IMR-90 (cell line): ENCODE measurements at regions not wholly inside any gene's neighbourhood (a gene's known extent, or its start where the extent isn't known, plus 50 kb on each side); places are given as distances from the start of the nearest gene placed in this dataset.

Experiments used
- ATAC-seq: fragments of 200-7000 bp; cut with Tn5 transposase; 2 replicates; pipeline ENCODE4 v1.9.1; 2020; ENCODE audit warnings: low read depth, mild to moderate bottlenecking, moderate library complexity
- BruUV-seq: library from RNA; stranded (reverse); fragments of 400-500 nt; replicated peaks from 2 replicates; lab custom pipeline; 2021; lab: Mats Ljungman, UMichigan
- CTCF ChIA-PET: fragments of 300-600 bp; formaldehyde crosslinking; extraction: SDS; loops from one replicate; lab custom pipeline; 2021; ENCODE audit warnings: antibody characterized with exemption; lab: Yijun Ruan, JAX
- POLR2A ChIA-PET: fragments of 300-600 bp; sonication (Branson Sonifier 250); formaldehyde crosslinking; loops from one replicate; lab custom pipeline; 2022; ENCODE audit warnings: antibody characterized with exemption; ENCODE audit not compliant: unreplicated experiment; lab: Charles Lee
- DNase-seq: peaks from one replicate; pipeline ENCODE4 v3.0.0; 2013
- H2AFZ ChIP-seq: replicated peaks from 2 replicates; pipeline ENCODE3; 2013; ENCODE audit warnings: low read length, mild to moderate bottlenecking; ENCODE audit not compliant: poor library complexity
- H2AK5ac ChIP-seq: 2 replicates; pipeline ENCODE4 v1.6.1; 2013; ENCODE audit warnings: low read depth, low read length, inconsistent platforms
- H2AK9ac ChIP-seq: replicated peaks from 2 replicates; pipeline ENCODE3; 2013; ENCODE audit warnings: mild to moderate bottlenecking, low read depth, low read length, moderate library complexity; ENCODE audit not compliant: poor library complexity
- H2BK120ac ChIP-seq: 2 replicates; pipeline ENCODE4 v1.6.1; 2013; ENCODE audit warnings: low read depth, low read length, inconsistent platforms
- H2BK15ac ChIP-seq: 3 replicates; pipeline ENCODE4 v1.6.1; 2013; ENCODE audit warnings: low read depth, low read length, inconsistent platforms
- H2BK20ac ChIP-seq: 2 replicates; pipeline ENCODE4 v1.6.1; 2013; ENCODE audit warnings: low read depth, mild to moderate bottlenecking, inconsistent platforms, low read length, moderate library complexity
- H2BK5ac ChIP-seq: 2 replicates; pipeline ENCODE4 v1.6.1; 2013; ENCODE audit warnings: mild to moderate bottlenecking, low read depth, low read length, inconsistent platforms; ENCODE audit not compliant: poor library complexity, severe bottlenecking
- H3K14ac ChIP-seq: replicated peaks from 2 replicates; pipeline ENCODE4 v1.6.1; 2013; ENCODE audit warnings: low read depth, low read length, inconsistent platforms
- H3K18ac ChIP-seq: 2 replicates; pipeline ENCODE4 v1.6.1; 2013; ENCODE audit warnings: low read depth, low read length, control low read depth
- H3K23ac ChIP-seq: 2 replicates; pipeline ENCODE4 v1.6.1; 2013; ENCODE audit warnings: low read depth, low read length, inconsistent platforms
- H3K27ac ChIP-seq: 2 replicates; pipeline ENCODE4 v1.5.1; 2013; ENCODE audit warnings: mild to moderate bottlenecking, control low read depth, low read length; ENCODE audit not compliant: insufficient read depth
- H3K27me3 ChIP-seq: 2 replicates; pipeline ENCODE4 v1.6.1; 2013; ENCODE audit warnings: low read length; ENCODE audit not compliant: control insufficient read depth, insufficient read depth
- H3K36me3 ChIP-seq: 2 replicates; pipeline ENCODE4 v1.6.1; 2013; ENCODE audit warnings: low read length, mixed read lengths; ENCODE audit not compliant: control insufficient read depth, insufficient read depth
- H3K4ac ChIP-seq: 2 replicates; pipeline ENCODE4 v1.6.1; 2013; ENCODE audit warnings: low read depth, low read length, inconsistent platforms
- H3K4me1 ChIP-seq: 2 replicates; pipeline ENCODE4 v1.6.1; 2013; ENCODE audit warnings: low read length, mixed read lengths; ENCODE audit not compliant: control insufficient read depth, insufficient read depth
- H3K4me2 ChIP-seq: 2 replicates; pipeline ENCODE4 v1.6.1; 2013; ENCODE audit warnings: low read depth, mild to moderate bottlenecking, control low read depth, low read length, moderate library complexity
- H3K4me3 ChIP-seq: 2 replicates; pipeline ENCODE4 v1.5.1; 2013; ENCODE audit warnings: low read depth, mild to moderate bottlenecking, control low read depth, low read length, moderate library complexity; ENCODE audit not compliant: insufficient read depth
- H3K56ac ChIP-seq: 2 replicates; pipeline ENCODE4 v1.6.1; 2013; ENCODE audit warnings: low read length, inconsistent platforms; ENCODE audit not compliant: insufficient read depth; ENCODE audit errors: extremely low read depth
- H3K79me1 ChIP-seq, 2 experiments: 2 replicates each; pipeline ENCODE4 v1.6.1; 2013; ENCODE audit warnings: low read length in 2 of 2, inconsistent platforms in 1 of 2, low read depth in 1 of 2
- H3K9ac ChIP-seq: 2 replicates; pipeline ENCODE4 v1.6.1; 2013; ENCODE audit warnings: low read depth, low read length, control low read depth
- H3K9me1 ChIP-seq: 2 replicates; pipeline ENCODE4 v1.6.1; 2013; ENCODE audit warnings: low read length, inconsistent platforms; ENCODE audit not compliant: insufficient read depth
- H3K9me3 ChIP-seq: 2 replicates; pipeline ENCODE4 v1.6.1; 2013; ENCODE audit warnings: low read length; ENCODE audit not compliant: control insufficient read depth, insufficient read depth
- H4K20me1 ChIP-seq: 2 replicates; pipeline ENCODE4 v1.6.1; 2013; ENCODE audit warnings: low read length, inconsistent platforms; ENCODE audit not compliant: insufficient read depth
- H4K5ac ChIP-seq: 2 replicates; pipeline ENCODE4 v1.6.1; 2013; ENCODE audit warnings: mild to moderate bottlenecking, low read depth, low read length, control low read depth
- H4K8ac ChIP-seq, 2 experiments: 2 replicates each; pipeline ENCODE4 v1.6.1; 2013; ENCODE audit warnings: low read depth in 2 of 2, low read length in 2 of 2, control low read depth in 1 of 2, inconsistent platforms in 1 of 2
- H4K91ac ChIP-seq: 2 replicates; pipeline ENCODE4 v1.6.1; 2013; ENCODE audit warnings: low read depth, low read length, inconsistent platforms; ENCODE audit not compliant: insufficient read depth
- CEBPB ChIP-seq: IDR thresholded peaks from 2 replicates; pipeline ENCODE4 v1.6.1; 2012; ENCODE audit warnings: low read depth, low read length, improper control_type of control experiment
- FOS ChIP-seq: fragments of 150-350 bp; IDR thresholded peaks from 2 replicates; pipeline ENCODE4 v1.6.1; 2016; ENCODE audit warnings: low read depth, low read length
- POLR2A ChIP-seq: IDR thresholded peaks from 2 replicates; pipeline ENCODE4 v1.6.1; 2012; ENCODE audit warnings: mild to moderate bottlenecking, low read depth, low read length
- RAD21 ChIP-seq: IDR thresholded peaks from 2 replicates; pipeline ENCODE4 v1.6.1; 2012; ENCODE audit warnings: low read length, improper control_type of control experiment
- RCOR1 ChIP-seq: IDR thresholded peaks from 2 replicates; pipeline ENCODE4 v1.6.1; 2012; ENCODE audit warnings: mild to moderate bottlenecking, low read length, improper control_type of control experiment; ENCODE audit not compliant: insufficient replicate concordance
- WGBS, 2 experiments: methylation state at CpG; one replicate each; pipeline versions ENCODE4 v1.1.5 to v1.1.7; 2013; ENCODE audit warnings: missing lambda C conversion rate in 2 of 2; ENCODE audit not compliant: insufficient read length in 1 of 2; ENCODE audit errors: extremely low coverage in 2 of 2; 5-methylcytosine and 5-hydroxymethylcytosine counted together
- dilution Hi-C: fragments of 300-500 bp; cut with HindIII; formaldehyde crosslinking; loops from one replicate; pipeline ENCODE4 v1.14.3; 2018; ENCODE audit warnings: low sequenced_read_pairs; ENCODE audit not compliant: unreplicated experiment
- in situ Hi-C: fragments of 300-500 bp; cut with MboI; formaldehyde crosslinking; loops from 3 replicates; pipeline ENCODE4 v1.14.3; 2019; ENCODE audit warnings: low sequenced_read_pairs, inconsistent platforms, mixed read lengths
- intact Hi-C: fragments of 100-400 bp; cut with micrococcal nuclease; formaldehyde crosslinking; loops from 2 replicates; pipeline ENCODE4 v1.10.0; 2022
- TF ChIP-seq, protein P1 (sequence below): conservative IDR thresholded peaks from 2 replicates; pipeline ENCODE4 v1.5.1; 2012; ENCODE audit warnings: mild to moderate bottlenecking, low read depth, low read length, improper control_type of control experiment
- TF ChIP-seq, protein P2 (sequence below): fragments of 150-350 bp; IDR thresholded peaks from 2 replicates; pipeline ENCODE4 v1.6.1; 2016; ENCODE audit warnings: low read depth, mild to moderate bottlenecking, low read length, moderate library complexity, borderline replicate concordance

DNA sequence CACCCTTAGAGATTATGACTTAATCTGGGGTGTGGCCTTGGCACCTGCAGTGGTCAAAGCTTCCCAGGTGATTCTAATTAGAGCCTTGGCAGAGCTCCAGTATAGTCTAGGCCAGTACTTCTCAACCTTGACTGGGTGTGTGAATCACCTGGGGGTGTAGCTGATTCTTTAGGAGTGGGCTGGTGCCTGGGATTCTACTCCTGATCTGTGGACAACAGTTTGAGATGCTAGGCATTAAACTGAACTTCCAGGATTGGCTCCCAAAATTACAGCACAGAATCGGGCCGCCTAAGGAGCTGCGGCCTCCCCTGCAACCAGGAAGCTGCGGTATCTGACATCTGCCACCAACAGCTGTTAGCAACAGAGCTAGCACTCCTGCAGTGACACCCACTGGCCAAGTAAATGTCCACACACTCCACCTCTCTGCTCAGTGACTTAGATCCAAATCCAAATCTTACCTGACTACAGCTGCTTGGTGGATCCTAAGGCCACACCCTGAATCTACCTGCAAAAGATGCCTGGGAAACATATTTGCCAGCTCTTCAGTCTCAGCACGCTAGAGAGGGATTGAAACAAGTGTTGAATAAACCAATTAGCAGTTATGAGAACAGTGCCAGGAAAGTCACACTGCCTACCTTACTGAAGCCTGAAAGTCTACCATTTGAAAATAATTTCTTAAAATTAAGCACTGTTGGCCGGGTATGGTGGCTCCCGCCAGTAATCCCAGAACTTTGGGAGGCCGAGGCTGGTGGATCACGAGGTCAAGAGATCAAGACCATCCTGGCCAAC is 126.7 kb downstream of the UNC5CL start:
- dilution Hi-C loops = no loop called here
- H3K79me1 ChIP-seq = no peaks in the 10 kb centered on the region
- DNase-seq = no peak
- POLR2A ChIA-PET = no interaction called here
- H3K27me3 ChIP-seq = peaks cover 24% of the 10 kb centered on the region
- BruUV-seq = no TSS peak
- no peak overlapping the region for H2AFZ ChIP-seq
- in situ Hi-C loops = no loop called here
- H3K23ac ChIP-seq = no peak overlapping the region
- H4K91ac ChIP-seq = no peak overlapping the region
- no peak overlapping the region for H3K4me2 ChIP-seq
- H3K4me3 ChIP-seq = no peak overlapping the region
- no peaks in the 10 kb centered on the region for H3K9me1 ChIP-seq
- H4K20me1 ChIP-seq = no peaks in the 10 kb centered on the region
- no peak overlapping the region for H2BK120ac ChIP-seq
- H4K5ac ChIP-seq = no peak overlapping the region
- no peak for ATAC-seq
- WGBS, 2 experiments = no CpG with 5 or more reads among the region's 9 CpGs
- H3K27ac ChIP-seq = no peak overlapping the region
- no peak overlapping the region for H2AK9ac ChIP-seq
- H2BK20ac ChIP-seq = no peak overlapping the region
- H3K18ac ChIP-seq = no peak overlapping the region
- no peak overlapping the region for H4K8ac ChIP-seq
- no peak overlapping the region for H3K4ac ChIP-seq
- H3K4me1 ChIP-seq = no peaks in the 10 kb centered on the region
- TF ChIP-seq, protein P1, sequence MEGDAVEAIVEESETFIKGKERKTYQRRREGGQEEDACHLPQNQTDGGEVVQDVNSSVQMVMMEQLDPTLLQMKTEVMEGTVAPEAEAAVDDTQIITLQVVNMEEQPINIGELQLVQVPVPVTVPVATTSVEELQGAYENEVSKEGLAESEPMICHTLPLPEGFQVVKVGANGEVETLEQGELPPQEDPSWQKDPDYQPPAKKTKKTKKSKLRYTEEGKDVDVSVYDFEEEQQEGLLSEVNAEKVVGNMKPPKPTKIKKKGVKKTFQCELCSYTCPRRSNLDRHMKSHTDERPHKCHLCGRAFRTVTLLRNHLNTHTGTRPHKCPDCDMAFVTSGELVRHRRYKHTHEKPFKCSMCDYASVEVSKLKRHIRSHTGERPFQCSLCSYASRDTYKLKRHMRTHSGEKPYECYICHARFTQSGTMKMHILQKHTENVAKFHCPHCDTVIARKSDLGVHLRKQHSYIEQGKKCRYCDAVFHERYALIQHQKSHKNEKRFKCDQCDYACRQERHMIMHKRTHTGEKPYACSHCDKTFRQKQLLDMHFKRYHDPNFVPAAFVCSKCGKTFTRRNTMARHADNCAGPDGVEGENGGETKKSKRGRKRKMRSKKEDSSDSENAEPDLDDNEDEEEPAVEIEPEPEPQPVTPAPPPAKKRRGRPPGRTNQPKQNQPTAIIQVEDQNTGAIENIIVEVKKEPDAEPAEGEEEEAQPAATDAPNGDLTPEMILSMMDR = 0 out of 2 replicates have a peak, but pooled peaks have one; percentile 14
- TF ChIP-seq, protein P2, sequence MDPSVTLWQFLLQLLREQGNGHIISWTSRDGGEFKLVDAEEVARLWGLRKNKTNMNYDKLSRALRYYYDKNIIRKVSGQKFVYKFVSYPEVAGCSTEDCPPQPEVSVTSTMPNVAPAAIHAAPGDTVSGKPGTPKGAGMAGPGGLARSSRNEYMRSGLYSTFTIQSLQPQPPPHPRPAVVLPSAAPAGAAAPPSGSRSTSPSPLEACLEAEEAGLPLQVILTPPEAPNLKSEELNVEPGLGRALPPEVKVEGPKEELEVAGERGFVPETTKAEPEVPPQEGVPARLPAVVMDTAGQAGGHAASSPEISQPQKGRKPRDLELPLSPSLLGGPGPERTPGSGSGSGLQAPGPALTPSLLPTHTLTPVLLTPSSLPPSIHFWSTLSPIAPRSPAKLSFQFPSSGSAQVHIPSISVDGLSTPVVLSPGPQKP = no peak
- TF ChIP-seq CEBPB (no peak), POLR2A (no peak), FOS (no peak), RAD21 (no peak), RCOR1 (no peak)
- CTCF ChIA-PET = interaction anchor here (0.7 to 1.3 kb wide), 6 partner anchors 10 to 115 kb away, joined by 3 to 6 read pairs (median 3); no protein-coding TSS in a partner anchor
- H3K9ac ChIP-seq = no peak overlapping the region
- no peak overlapping the region for H2AK5ac ChIP-seq
- no peak overlapping the region for H3K56ac ChIP-seq
- no peak overlapping the region for H2BK15ac ChIP-seq
- intact Hi-C loops = no loop called here
- no peaks in the 10 kb centered on the region for H3K36me3 ChIP-seq
- H2BK5ac ChIP-seq = no peak overlapping the region
- no peaks in the 10 kb centered on the region for H3K9me3 ChIP-seq
- no peak overlapping the region for H3K14ac ChIP-seq
